Esophagus squamous epithelium (tissue), 5 donors: ENCODE measurements at regions not wholly inside any gene's neighbourhood (a gene's known extent, or its start where the extent isn't known, plus 50 kb on each side); places are given as distances from the start of the nearest gene placed in this dataset.

Experiments
- DNase-seq: peaks from one replicate; lab custom pipeline; 2025; lab: John Stamatoyannopoulos, UW
- H3K27ac ChIP-seq, 4 donors: fragments of 200-600 bp; sonication (generic); one replicate each; pipeline ENCODE4 v1.5.1; 2016 to 2019; ENCODE audit warnings: mild to moderate bottlenecking in 1 of 4
- H3K27me3 ChIP-seq, 4 donors: fragments of 200-600 bp; sonication (generic); 1 replicate in 3 of 4; 2 replicates in 1 of 4; pipeline versions ENCODE4 v1.5.1 to v1.6.0; 2017 to 2021; ENCODE audit warnings: antibody characterized with exemption in 1 of 4
- H3K36me3 ChIP-seq, 3 donors: fragments of 200-600 bp; sonication (generic); one replicate each; pipeline ENCODE4 v1.5.1; 2016 to 2019
- H3K4me1 ChIP-seq, 3 donors: fragments of 200-600 bp; sonication (generic); one replicate each; pipeline ENCODE4 v1.5.1; 2017 to 2019
- H3K4me3 ChIP-seq, 4 donors: fragments of 200-600 bp; sonication (generic); 1 replicate in 3 of 4; 2 replicates in 1 of 4; pipeline ENCODE4 v1.5.1; 2016 to 2019; ENCODE audit warnings: mild to moderate bottlenecking in 2 of 4, moderate library complexity in 1 of 4
- H3K9me3 ChIP-seq, 3 donors: fragments of 200-600 bp; sonication (generic); one replicate each; pipeline ENCODE4 v1.5.1; 2016 to 2019
- POLR2A ChIP-seq, 4 donors: fragments of 450-650 bp; IDR thresholded peaks; one replicate each; pipeline ENCODE4 v1.6.1; 2017; ENCODE audit warnings: antibody characterized with exemption in 4 of 4, mild to moderate bottlenecking in 4 of 4, moderate library complexity in 3 of 4
- WGBS, 2 donors: methylation state at CpG; one replicate each; pipeline ENCODE4 v1.1.5; 2018; 5-methylcytosine and 5-hydroxymethylcytosine counted together
- intact Hi-C: fragments of 100-400 bp; cut with DNase I; formaldehyde crosslinking; loops from one replicate; pipeline ENCODE4 v1.15.0; 2022
- TF ChIP-seq, protein P1 (sequence below), 6 experiments: fragments of 450-650 bp in 4 of 6; fragments of 200-600 bp in 2 of 6; sonication (generic) in 2 of 6; IDR thresholded peaks; one replicate each; pipeline ENCODE4 v1.5.1; 2016 to 2019; ENCODE audit warnings: antibody characterized with exemption in 6 of 6, mild to moderate bottlenecking in 4 of 6, moderate library complexity in 4 of 6
- donor health status: DM: yes; HTN: yes; CAD: no.

- no peak for DNase-seq
These were observed 257.4 kb downstream of the CGGBP1 start for GRCh38 chr3:87801409-87801808.

DNA sequence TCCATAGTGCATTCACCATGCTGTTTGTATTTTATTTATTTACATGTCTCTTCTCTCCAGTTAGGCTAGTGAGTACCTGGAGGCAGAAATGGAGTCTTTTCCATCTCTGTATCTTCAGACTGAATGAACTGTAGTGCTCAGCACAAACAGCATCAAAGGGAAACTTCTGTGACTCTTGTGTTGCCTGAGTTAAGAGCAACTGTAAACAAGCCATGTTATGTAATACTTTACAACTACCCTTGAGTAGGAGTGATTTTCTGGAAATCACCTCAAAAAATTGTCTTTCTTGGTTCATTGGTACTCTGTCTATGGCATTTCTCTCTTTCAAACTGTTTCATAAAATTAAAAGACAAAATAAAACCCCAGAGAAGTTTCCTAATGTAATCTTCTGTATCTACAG lies 258.3 kb downstream of the CGGBP1 start:
- intact Hi-C loops, result no loop called here
- Histone ChIP-seq H3K4me3 (no peak overlapping the region), H3K4me1 (no peaks in the 10 kb centered on the region), H3K9me3 (no peaks in the 10 kb centered on the region), H3K27ac (no peak overlapping the region), H3K36me3 (no peaks in the 10 kb centered on the region), H3K27me3 (no peaks in the 10 kb centered on the region)
- no peak for DNase-seq
- TF ChIP-seq, protein P1, sequence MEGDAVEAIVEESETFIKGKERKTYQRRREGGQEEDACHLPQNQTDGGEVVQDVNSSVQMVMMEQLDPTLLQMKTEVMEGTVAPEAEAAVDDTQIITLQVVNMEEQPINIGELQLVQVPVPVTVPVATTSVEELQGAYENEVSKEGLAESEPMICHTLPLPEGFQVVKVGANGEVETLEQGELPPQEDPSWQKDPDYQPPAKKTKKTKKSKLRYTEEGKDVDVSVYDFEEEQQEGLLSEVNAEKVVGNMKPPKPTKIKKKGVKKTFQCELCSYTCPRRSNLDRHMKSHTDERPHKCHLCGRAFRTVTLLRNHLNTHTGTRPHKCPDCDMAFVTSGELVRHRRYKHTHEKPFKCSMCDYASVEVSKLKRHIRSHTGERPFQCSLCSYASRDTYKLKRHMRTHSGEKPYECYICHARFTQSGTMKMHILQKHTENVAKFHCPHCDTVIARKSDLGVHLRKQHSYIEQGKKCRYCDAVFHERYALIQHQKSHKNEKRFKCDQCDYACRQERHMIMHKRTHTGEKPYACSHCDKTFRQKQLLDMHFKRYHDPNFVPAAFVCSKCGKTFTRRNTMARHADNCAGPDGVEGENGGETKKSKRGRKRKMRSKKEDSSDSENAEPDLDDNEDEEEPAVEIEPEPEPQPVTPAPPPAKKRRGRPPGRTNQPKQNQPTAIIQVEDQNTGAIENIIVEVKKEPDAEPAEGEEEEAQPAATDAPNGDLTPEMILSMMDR (IDR thresholded peaks at IDR 0.05), result no peak
- no peak for TF ChIP-seq POLR2A (IDR thresholded peaks at IDR 0.05)

More at GRCh38 chr3:87801409-87801808, 257.4 kb downstream of the CGGBP1 start:
- no peak overlapping the region for H3K4me3 ChIP-seq
- H3K9me3 ChIP-seq, result no peaks in the 10 kb centered on the region
- H3K27ac ChIP-seq, result no peak overlapping the region
- H3K4me1 ChIP-seq, result no peaks in the 10 kb centered on the region
- intact Hi-C loops, result no loop called here
- TF ChIP-seq POLR2A (IDR thresholded peaks at IDR 0.05), result no peak
- TF ChIP-seq, protein P1 (IDR thresholded peaks at IDR 0.05), result no peak
- no peaks in the 10 kb centered on the region for H3K27me3 ChIP-seq
- no peaks in the 10 kb centered on the region for H3K36me3 ChIP-seq
- 43 to 50% methylated on average over 5 of the region's 5 CpGs for WGBS, 2 donors

DNA sequence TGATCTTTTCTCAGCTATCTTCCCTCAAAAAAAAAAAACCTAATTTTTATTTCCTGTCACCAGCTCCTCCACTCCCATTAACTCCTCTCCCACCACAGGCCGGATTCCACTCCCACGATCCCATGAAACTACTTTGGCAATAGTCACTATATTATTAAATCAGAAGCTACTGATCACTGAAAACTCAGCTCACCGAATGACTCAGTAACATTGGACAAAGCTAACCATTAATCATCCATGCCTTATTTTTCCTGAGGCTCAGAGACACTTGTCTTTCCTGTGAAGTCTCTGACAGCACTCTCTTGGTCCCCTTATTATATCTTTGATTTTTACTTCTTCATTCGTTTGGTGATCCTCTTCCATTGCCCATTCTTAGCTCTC lies 260.2 kb downstream of the CGGBP1 start:
- no peak for TF ChIP-seq POLR2A (IDR thresholded peaks at IDR 0.05)
- TF ChIP-seq, protein P1 (IDR thresholded peaks at IDR 0.05), result no peak
- WGBS, 2 donors, result 62 to 67% methylated on average over 4 of the region's 4 CpGs

GRCh38 chr3:87797872-87798566 lies 260.8 kb downstream of the CGGBP1 start:
- H3K27me3 ChIP-seq, result peaks cover 0 to 18% (median 0%) of the 10 kb centered on the region in 4 donors
- no peaks in the 10 kb centered on the region for H3K36me3 ChIP-seq
- WGBS, 2 donors, result 64 to 74% methylated on average over 5 of the region's 5 CpGs
- no peak for DNase-seq
- no peak for TF ChIP-seq POLR2A (IDR thresholded peaks at IDR 0.05)
- TF ChIP-seq, protein P1 (IDR thresholded peaks at IDR 0.05), result no peak
- H3K4me1 ChIP-seq, result peaks cover 0 to 5% (median under 1%) of the 10 kb centered on the region in 3 donors
- no peak overlapping the region for H3K4me3 ChIP-seq
- H3K27ac ChIP-seq, result peak overlapping the region in 1 of 4 donors; percentile 5
- intact Hi-C loops, result no loop called here
- no peaks in the 10 kb centered on the region for H3K9me3 ChIP-seq

More for the DNA sequence above, 260.2 kb downstream of the CGGBP1 start:
- H3K4me1 ChIP-seq, result no peaks in the 10 kb centered on the region
- no peak overlapping the region for H3K4me3 ChIP-seq
- no peak overlapping the region for H3K27ac ChIP-seq
- no peak for DNase-seq
- H3K27me3 ChIP-seq, result peaks cover 0 to 13% (median 0%) of the 10 kb centered on the region in 4 donors
- no peaks in the 10 kb centered on the region for H3K9me3 ChIP-seq
- intact Hi-C loops, result no loop called here
- H3K36me3 ChIP-seq, result no peaks in the 10 kb centered on the region

DNA sequence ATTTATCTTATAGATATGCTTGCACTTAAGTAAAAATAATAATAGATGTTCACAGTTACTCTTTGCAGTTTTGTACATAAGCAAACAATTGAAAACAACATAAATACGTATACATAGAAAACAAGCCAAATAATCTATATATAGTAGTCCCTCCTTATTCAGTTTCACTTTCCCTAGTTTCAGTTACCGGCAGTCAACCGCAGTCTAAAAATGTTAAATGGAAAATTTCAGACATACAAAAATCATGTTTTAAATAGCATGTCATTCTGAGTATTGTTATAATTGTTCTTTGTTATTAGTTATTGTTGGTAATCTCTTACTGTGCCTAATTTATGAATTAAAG lies 262.0 kb downstream of the CGGBP1 start:
- Histone ChIP-seq H3K36me3 (no peaks in the 10 kb centered on the region), H3K4me1 (peaks cover 4 to 14% (median 7%) of the 10 kb centered on the region in 3 donors), H3K27me3 (peaks cover 0 to 30% (median 0%) of the 10 kb centered on the region in 4 donors), H3K4me3 (no peak overlapping the region), H3K9me3 (no peaks in the 10 kb centered on the region), H3K27ac (no peak overlapping the region)
- intact Hi-C loops, result no loop called here
- WGBS, 2 donors, result 58 to 60% methylated on average over 3 of the region's 3 CpGs
- TF ChIP-seq POLR2A (IDR thresholded peaks at IDR 0.05), result no peak
- TF ChIP-seq, protein P1 (IDR thresholded peaks at IDR 0.05), result no peak
- no peak for DNase-seq
